GM13976 (cell line): ENCODE measurements at regions not wholly inside any gene's neighbourhood (a gene's known extent, or its start where the extent isn't known, plus 50 kb on each side); places are given as distances from the start of the nearest gene placed in this dataset.

Source experiments
- DNase-seq: peaks from one replicate; pipeline ENCODE4 v3.0.0; 2012; ENCODE audit warnings: low spot score
- CTCF ChIP-seq: IDR thresholded peaks from 2 replicates; pipeline ENCODE4 v1.5.1; 2012; ENCODE audit warnings: borderline replicate concordance, mild to moderate bottlenecking; ENCODE audit not compliant: insufficient read depth; ENCODE audit errors: extremely low read depth, missing control alignments, control extremely low read depth
- in situ Hi-C: fragments of 300-500 bp; cut with MboI; formaldehyde crosslinking; loops from one replicate; pipeline ENCODE4 v1.12.0; 2022; ENCODE audit warnings: low sequenced_read_pairs, mixed read lengths, inconsistent platforms; ENCODE audit not compliant: unreplicated experiment

DNA sequence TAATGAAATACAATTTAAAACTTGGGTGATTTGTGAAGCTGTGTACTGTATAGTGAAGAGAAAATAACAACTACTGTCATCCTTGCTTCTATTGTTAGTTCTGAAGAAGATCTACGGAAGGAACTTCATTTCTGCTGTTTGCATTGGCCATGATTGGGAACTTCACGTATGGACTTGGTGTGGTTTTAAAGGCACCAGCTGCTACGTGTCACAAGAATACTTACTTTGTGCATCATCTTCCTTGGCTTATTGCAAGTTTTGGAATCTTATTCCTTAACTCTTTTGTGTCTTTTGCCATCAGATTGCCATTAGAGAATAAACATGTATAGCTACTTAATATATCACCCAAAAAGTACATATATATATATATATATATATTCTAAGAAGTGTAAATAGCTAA is 75.0 kb upstream of the VEPH1 start:
- DNase-seq: no peak
- no peak for TF ChIP-seq CTCF
- in situ Hi-C loops: no loop called here

GRCh38 chr3:157574531-157574930 is 71.3 kb upstream of the VEPH1 start:
- in situ Hi-C loops: no loop called here
- no peak for TF ChIP-seq CTCF
- DNase-seq: no peak

- TF ChIP-seq CTCF: no peak
- DNase-seq: no peak
- in situ Hi-C loops: no loop called here
Measured at GRCh38 chr3:157573780-157574378, 70.7 kb upstream of the VEPH1 start.

GRCh38 chr3:157573281-157573680 is 70.1 kb upstream of the VEPH1 start:
- DNase-seq: no peak
- no peak for TF ChIP-seq CTCF
- in situ Hi-C loops: no loop called here

DNA sequence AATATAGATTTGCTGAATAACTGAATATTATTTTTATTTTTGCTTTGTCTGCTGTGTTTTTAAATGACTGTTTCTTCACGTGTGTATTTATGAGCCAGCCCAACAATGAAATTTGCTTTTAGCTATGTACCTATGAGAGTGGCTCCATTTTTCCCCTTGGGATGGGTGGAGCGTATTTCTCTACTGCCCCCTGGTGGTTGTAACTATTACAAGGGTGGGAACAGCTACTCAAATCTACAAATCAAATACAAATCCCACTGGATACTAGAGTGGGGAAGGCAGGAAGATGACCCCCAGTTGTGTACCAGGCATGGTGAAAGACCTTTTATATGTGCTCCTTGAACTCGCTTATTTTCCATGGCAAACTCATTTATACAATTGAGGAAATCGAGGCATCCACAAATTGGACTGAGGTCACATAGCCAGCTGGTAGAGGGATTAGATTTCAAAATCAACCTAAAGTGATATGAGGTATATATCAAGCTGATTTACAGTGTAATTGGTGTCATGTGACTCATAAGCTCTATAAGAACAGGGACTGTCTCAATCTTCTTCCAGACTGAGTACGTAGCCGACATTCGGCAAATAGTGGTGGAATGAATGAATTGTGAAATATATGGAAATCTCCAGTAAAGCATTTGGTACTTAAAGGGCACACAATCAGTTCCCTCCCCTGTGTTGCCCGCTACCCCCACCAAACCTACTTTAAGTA is 69.5 kb upstream of the VEPH1 start:
- in situ Hi-C loops: no loop called here

GRCh38 chr3:157566596-157566995 is 63.4 kb upstream of the VEPH1 start:
- in situ Hi-C loops: no loop called here
- no peak for DNase-seq
- no peak for TF ChIP-seq CTCF

More for the DNA sequence above, 69.5 kb upstream of the VEPH1 start:
- peak; percentile 43 for TF ChIP-seq CTCF
- DNase-seq: peak; percentile 42

DNA sequence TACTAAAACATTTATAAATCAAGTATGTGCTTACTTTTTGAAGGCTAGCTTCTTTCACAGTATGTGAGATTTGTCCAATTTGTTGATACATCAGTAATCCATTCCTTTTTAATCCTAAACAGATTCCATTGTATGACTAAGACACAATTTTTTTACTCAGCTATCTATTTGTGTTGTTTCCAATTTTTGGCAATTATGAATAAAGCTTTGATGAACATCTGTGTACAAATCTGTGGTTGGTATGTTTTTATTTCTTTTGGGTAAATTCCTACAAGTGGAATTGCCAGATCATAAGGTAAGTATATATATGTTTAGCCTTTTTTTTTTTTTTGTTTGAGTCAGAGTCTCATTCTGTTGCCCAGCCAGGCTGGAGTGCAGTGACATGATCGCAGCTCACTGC is 56.2 kb upstream of the VEPH1 start:
- no peak for DNase-seq
- TF ChIP-seq CTCF: no peak
- in situ Hi-C loops: no loop called here
